Effector memory CD8-positive, alpha-beta T cell (primary cell): ENCODE measurements at regions not wholly inside any gene's neighbourhood (a gene's known extent, or its start where the extent isn't known, plus 50 kb on each side); places are given as distances from the start of the nearest gene placed in this dataset.
A peak's percentile ranks its signal among the peaks of the same experiment; 100 is the strongest.

ENCODE experiments used
- ATAC-seq: fragments of 150-1000 bp; cut with Tn5 transposase; replicated peaks from 2 replicates; pipeline ENCODE4 v1.10.0; 2021; ENCODE audit warnings: mild to moderate bottlenecking, moderate library complexity
- DNase-seq, 3 experiments: peaks; one replicate each; pipeline ENCODE4 v3.0.0; 2021
- H3K27ac Mint-ChIP-seq, 2 donors: one replicate each; pipeline ENCODE4 v1.8.0; 2022; ENCODE audit warnings: mild to moderate bottlenecking in 2 of 2, mixed read lengths in 2 of 2, moderate library complexity in 2 of 2
- H3K27me3 Mint-ChIP-seq, 2 donors: one replicate each; pipeline ENCODE4 v1.8.0; 2022; ENCODE audit warnings: mixed read lengths in 2 of 2
- H3K36me3 Mint-ChIP-seq: one replicate; pipeline ENCODE4 v1.8.0; 2022; ENCODE audit warnings: mild to moderate bottlenecking, moderate library complexity, mixed read lengths; ENCODE audit not compliant: insufficient read depth
- H3K4me1 Mint-ChIP-seq, 2 donors: one replicate each; pipeline ENCODE4 v1.8.0; 2022; ENCODE audit warnings: low read depth in 2 of 2, mixed read lengths in 2 of 2
- H3K4me3 Mint-ChIP-seq, 2 donors: one replicate each; pipeline ENCODE4 v1.8.0; 2022; ENCODE audit warnings: mild to moderate bottlenecking in 2 of 2, mixed read lengths in 2 of 2, moderate library complexity in 2 of 2
- H3K9me3 Mint-ChIP-seq, 2 donors: one replicate each; pipeline ENCODE4 v1.8.0; 2022; ENCODE audit warnings: mixed read lengths in 2 of 2

DNA sequence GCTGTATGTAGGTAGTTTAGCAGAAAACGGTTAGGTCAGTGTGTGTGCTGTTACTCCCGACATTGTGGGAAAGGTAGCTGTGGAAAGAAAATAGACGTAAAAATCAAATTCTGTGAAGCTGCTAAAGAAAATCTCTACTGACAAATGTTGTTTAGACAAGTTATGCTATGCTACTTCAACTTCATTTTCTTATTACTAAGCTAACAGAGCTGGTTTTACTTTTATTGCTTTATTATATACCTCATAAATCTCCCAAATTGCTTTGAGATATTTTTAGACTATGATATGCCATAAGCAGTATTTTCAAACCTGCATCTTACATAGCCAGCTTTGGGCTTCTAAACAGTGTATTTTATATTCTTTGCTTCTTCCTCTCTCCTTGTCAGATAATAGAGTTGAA is 108.2 kb upstream of the PACRGL start:
- H3K36me3 Mint-ChIP-seq = no peaks in the 10 kb centered on the region
- no peak overlapping the region for H3K27ac Mint-ChIP-seq
- no peak for DNase-seq
- H3K27me3 Mint-ChIP-seq = no peaks in the 10 kb centered on the region
- H3K4me1 Mint-ChIP-seq = no peaks in the 10 kb centered on the region
- no peaks in the 10 kb centered on the region for H3K9me3 Mint-ChIP-seq
- H3K4me3 Mint-ChIP-seq = no peak overlapping the region
- ATAC-seq = no peak

GRCh38 chr4:20592663-20593062 is 107.6 kb upstream of the PACRGL start:
- ATAC-seq = no peak

DNA sequence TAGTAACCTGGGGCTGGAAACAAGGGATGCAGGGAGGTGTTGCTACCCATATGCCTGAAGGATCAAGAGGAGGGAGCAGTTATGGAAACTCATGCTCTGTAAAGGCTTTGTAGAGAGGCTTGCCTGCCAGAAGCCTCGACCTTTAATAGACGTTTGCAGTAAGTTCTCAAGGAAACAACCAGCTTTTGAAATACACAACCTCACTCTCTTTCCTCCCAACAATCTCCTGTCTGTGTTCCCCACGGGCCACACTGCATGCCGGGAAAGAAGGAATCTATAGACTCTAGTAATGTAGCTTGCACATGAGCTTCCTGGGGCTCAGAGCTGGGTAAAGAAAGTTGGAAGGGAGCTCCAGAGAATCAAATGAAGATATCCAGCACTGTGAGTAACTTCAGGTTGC is 101.6 kb upstream of the PACRGL start:
- Mint-ChIP-seq H3K36me3 (no peaks in the 10 kb centered on the region), H3K4me1 (no peaks in the 10 kb centered on the region), H3K9me3 (no peaks in the 10 kb centered on the region), H3K27ac (no peak overlapping the region), H3K27me3 (no peaks in the 10 kb centered on the region), H3K4me3 (no peak overlapping the region)
- no peak for DNase-seq
- ATAC-seq = no peak

More at GRCh38 chr4:20592663-20593062, 107.6 kb upstream of the PACRGL start:
- no peak overlapping the region for H3K4me3 Mint-ChIP-seq
- H3K27ac Mint-ChIP-seq = no peak overlapping the region
- no peak for DNase-seq
- no peaks in the 10 kb centered on the region for H3K9me3 Mint-ChIP-seq
- no peaks in the 10 kb centered on the region for H3K27me3 Mint-ChIP-seq
- H3K36me3 Mint-ChIP-seq = no peaks in the 10 kb centered on the region
- no peaks in the 10 kb centered on the region for H3K4me1 Mint-ChIP-seq

DNA sequence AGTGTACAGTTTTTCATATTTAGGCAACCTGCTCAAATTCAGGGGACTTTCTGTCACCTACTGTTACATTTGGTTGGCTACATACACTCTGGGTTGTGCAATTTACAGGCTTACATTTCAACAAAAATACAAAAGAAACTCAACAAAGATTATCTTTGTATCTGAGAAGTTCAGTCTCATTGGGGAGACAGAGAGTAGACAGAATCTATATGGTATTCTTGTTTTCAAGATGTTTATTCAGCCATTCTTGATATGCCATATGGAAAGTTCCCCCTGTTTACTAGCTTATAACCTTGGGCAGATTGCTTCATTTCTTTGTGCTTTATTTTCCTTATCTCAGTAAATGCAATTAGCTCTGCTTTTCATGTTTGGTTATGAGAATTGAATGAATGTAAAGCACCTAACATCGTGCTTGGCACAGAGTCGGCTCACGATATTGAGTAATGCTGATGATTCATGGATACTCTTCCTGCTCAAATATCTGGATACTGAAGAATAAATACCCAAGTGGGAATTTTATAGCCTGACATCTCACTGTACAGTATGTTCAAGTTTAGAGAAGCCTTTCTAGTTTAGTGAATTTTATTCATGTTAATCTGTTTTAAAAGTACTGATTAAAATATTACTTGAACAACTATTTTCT is 96.5 kb upstream of the PACRGL start:
- H3K36me3 Mint-ChIP-seq = no peaks in the 10 kb centered on the region
- no peaks in the 10 kb centered on the region for H3K9me3 Mint-ChIP-seq
- ATAC-seq = no peak
- H3K4me1 Mint-ChIP-seq = no peaks in the 10 kb centered on the region
- H3K27ac Mint-ChIP-seq = no peak overlapping the region
- no peaks in the 10 kb centered on the region for H3K27me3 Mint-ChIP-seq
- no peak for DNase-seq
- H3K4me3 Mint-ChIP-seq = no peak overlapping the region

- Mint-ChIP-seq H3K27ac (no peak overlapping the region), H3K27me3 (no peaks in the 10 kb centered on the region), H3K9me3 (no peaks in the 10 kb centered on the region), H3K4me1 (peaks cover 0 to 2% of the 10 kb centered on the region in 2 donors), H3K4me3 (no peak overlapping the region), H3K36me3 (no peaks in the 10 kb centered on the region)
- ATAC-seq (no peak), DNase-seq (no peak)
Measured at GRCh38 chr4:20612313-20612712, 87.9 kb upstream of the PACRGL start.

GRCh38 chr4:20614816-20615215 is 85.4 kb upstream of the PACRGL start:
- no peaks in the 10 kb centered on the region for H3K27me3 Mint-ChIP-seq
- H3K27ac Mint-ChIP-seq = no peak overlapping the region
- peaks cover 0 to 5% of the 10 kb centered on the region in 2 donors for H3K4me1 Mint-ChIP-seq
- no peak overlapping the region for H3K4me3 Mint-ChIP-seq
- H3K9me3 Mint-ChIP-seq = no peaks in the 10 kb centered on the region
- ATAC-seq (no peak), DNase-seq (no peak)
- H3K36me3 Mint-ChIP-seq = no peaks in the 10 kb centered on the region

GRCh38 chr4:20615486-20616260 is 84.6 kb upstream of the PACRGL start:
- Mint-ChIP-seq H3K27me3 (no peaks in the 10 kb centered on the region), H3K4me3 (no peak overlapping the region), H3K27ac (no peak overlapping the region), H3K9me3 (no peaks in the 10 kb centered on the region), H3K4me1 (peaks cover 0 to 5% of the 10 kb centered on the region in 2 donors), H3K36me3 (no peaks in the 10 kb centered on the region)
- ATAC-seq (no peak), DNase-seq (no peak)

DNA sequence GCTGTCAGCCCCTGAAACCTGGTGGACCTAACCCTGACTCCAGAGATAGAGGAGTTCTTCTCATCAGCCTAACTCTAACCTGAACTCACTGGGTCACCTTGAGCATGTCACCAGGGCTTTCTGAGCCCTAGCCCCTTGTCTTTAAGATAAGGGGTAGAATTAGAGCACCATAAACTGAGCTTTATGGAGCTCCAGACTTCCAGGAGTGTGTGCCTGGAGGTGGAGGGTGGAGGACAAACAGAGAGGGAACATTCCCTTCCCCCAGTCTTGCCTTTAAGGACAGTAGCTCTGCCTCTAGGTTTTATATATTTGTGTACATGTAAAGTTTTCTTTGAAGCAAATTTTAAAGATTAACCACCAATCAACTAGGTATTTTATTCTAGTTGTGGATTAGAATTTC is 83.9 kb upstream of the PACRGL start:
- Mint-ChIP-seq H3K9me3 (no peaks in the 10 kb centered on the region), H3K4me3 (no peak overlapping the region), H3K27ac (no peak overlapping the region), H3K27me3 (no peaks in the 10 kb centered on the region), H3K4me1 (peaks cover 0 to 5% of the 10 kb centered on the region in 2 donors), H3K36me3 (no peaks in the 10 kb centered on the region)
- DNase-seq (no peak), ATAC-seq (no peak)

- no peak for DNase-seq
- Mint-ChIP-seq H3K9me3 (no peaks in the 10 kb centered on the region), H3K27ac (no peak overlapping the region), H3K4me1 (peaks cover 0 to 5% of the 10 kb centered on the region in 2 donors), H3K27me3 (no peaks in the 10 kb centered on the region), H3K4me3 (no peak overlapping the region), H3K36me3 (no peaks in the 10 kb centered on the region)
- no peak for ATAC-seq
Measured at GRCh38 chr4:20616848-20617247, 83.4 kb upstream of the PACRGL start.

DNA sequence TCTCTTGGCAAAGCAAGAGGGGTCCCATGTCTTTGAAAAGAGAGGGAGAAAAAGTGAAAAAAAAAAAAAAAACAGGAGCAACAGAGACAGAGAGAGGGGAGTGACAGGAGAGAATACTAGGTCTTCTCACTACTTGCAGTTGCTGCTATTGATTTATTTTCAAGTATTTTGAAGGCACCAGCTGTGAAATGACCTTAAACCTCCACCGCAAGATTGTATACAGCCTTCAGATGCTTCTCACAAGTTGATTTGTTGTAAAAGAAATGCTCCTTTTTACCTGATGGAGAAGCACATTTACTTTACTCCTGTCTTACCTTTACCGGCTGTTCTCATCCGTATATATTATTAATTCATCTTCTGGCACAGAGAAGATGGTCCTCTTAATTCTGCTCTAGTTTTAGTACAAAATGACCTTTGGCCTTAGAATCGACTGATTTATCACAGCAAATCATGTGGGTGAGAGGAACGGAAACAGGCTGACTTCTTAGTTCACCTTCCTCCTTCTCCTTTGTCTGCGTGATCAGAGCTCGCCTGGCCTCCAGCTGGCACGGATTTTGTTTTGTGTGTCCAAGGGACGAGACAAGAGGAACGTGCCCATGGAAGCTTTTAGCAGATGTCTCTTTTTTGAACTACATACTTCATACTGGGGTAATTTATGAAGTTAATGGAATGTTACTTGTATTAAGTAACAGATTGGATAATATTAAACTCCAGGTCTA is 82.4 kb upstream of the PACRGL start:
- ATAC-seq (no peak), DNase-seq (no peak)
- H3K27ac Mint-ChIP-seq = no peak overlapping the region
- no peak overlapping the region for H3K4me3 Mint-ChIP-seq
- H3K9me3 Mint-ChIP-seq = no peaks in the 10 kb centered on the region
- H3K4me1 Mint-ChIP-seq = peaks cover 0 to 5% of the 10 kb centered on the region in 2 donors
- no peaks in the 10 kb centered on the region for H3K36me3 Mint-ChIP-seq
- no peaks in the 10 kb centered on the region for H3K27me3 Mint-ChIP-seq

GRCh38 chr4:20618731-20619130 is 81.5 kb upstream of the PACRGL start:
- Mint-ChIP-seq H3K9me3 (no peaks in the 10 kb centered on the region), H3K36me3 (no peaks in the 10 kb centered on the region), H3K4me1 (peaks cover 0 to 5% of the 10 kb centered on the region in 2 donors), H3K4me3 (no peak overlapping the region), H3K27me3 (no peaks in the 10 kb centered on the region), H3K27ac (no peak overlapping the region)
- ATAC-seq (no peak), DNase-seq (no peak)

- peaks cover 0 to 5% of the 10 kb centered on the region in 2 donors for H3K4me1 Mint-ChIP-seq
- ATAC-seq (no peak), DNase-seq (no peak)
- H3K9me3 Mint-ChIP-seq = no peaks in the 10 kb centered on the region
- H3K4me3 Mint-ChIP-seq = peak overlapping the region in 1 of 2 donors; percentile 16
- H3K27me3 Mint-ChIP-seq = peaks cover 0 to 8% of the 10 kb centered on the region in 2 donors
- H3K36me3 Mint-ChIP-seq = no peaks in the 10 kb centered on the region
- H3K27ac Mint-ChIP-seq = no peak overlapping the region
Measured at GRCh38 chr4:20621476-20621875, 78.8 kb upstream of the PACRGL start.

DNA sequence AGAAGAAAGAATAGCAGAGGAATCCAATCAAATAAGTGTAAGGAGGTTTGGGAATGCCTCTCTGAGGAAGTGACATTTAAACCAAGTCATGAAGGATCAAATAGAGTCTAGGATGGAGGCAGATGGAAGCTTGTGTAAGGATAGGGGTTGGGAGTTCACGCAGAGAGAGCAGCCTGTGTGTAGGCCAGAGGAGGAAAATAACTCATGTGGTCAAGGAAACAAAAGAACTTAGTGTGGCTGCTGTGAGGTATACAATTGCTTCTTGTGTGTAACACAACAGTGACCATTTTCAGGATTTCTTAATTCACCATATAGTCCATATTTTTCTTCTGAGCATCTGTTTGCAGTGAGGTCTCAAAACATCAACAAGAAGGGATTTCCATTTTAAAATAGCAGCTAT is 77.6 kb upstream of the PACRGL start:
- no peaks in the 10 kb centered on the region for H3K36me3 Mint-ChIP-seq

GRCh38 chr4:20623939-20624338 is 76.3 kb upstream of the PACRGL start:
- H3K27ac Mint-ChIP-seq = no peak overlapping the region
- H3K9me3 Mint-ChIP-seq = no peaks in the 10 kb centered on the region
- H3K36me3 Mint-ChIP-seq = no peaks in the 10 kb centered on the region
- no peak overlapping the region for H3K4me3 Mint-ChIP-seq
- peaks cover 0 to 8% of the 10 kb centered on the region in 2 donors for H3K27me3 Mint-ChIP-seq
- ATAC-seq = no peak
- no peaks in the 10 kb centered on the region for H3K4me1 Mint-ChIP-seq
- no peak for DNase-seq

More for the DNA sequence above, 77.6 kb upstream of the PACRGL start:
- Mint-ChIP-seq H3K27me3 (peaks cover 0 to 8% of the 10 kb centered on the region in 2 donors), H3K4me1 (peaks cover 0 to 3% of the 10 kb centered on the region in 2 donors), H3K9me3 (no peaks in the 10 kb centered on the region), H3K27ac (no peak overlapping the region), H3K4me3 (no peak overlapping the region)
- ATAC-seq (no peak), DNase-seq (no peak)
